Amniotic stem cell (primary cell): ENCODE measurements at regions not wholly inside any gene's neighbourhood (a gene's known extent, or its start where the extent isn't known, plus 50 kb on each side); places are given as distances from the start of the nearest gene placed in this dataset.
"Not testable (repeated sequence)": the region's sequence is repeated elsewhere in the genome, so short reads cannot be mapped to it uniquely, and the experiment has no call there.

Experiments used
- DNase-seq: peaks from one replicate; lab custom pipeline; 2025; lab: John Stamatoyannopoulos, UW

DNA sequence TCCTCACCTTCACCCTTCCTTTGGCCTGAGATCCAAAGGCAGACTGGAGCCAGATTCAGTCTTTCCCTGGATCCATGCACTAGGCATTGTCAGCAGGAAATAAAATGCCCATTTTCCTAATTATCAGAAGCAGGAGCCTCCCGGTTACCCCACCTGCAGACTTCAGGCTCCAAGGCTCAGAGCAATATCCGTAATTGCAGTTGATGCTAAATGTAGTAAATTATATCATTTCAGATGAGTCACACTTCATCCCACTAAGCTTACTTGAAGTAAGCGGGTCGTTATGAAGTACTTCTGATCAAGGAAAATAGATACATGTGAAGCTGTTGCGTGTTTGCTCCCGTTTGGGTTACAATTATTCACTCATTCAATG lies 110.7 kb upstream of the SFSWAP start:
- DNase-seq, result no peak

DNA sequence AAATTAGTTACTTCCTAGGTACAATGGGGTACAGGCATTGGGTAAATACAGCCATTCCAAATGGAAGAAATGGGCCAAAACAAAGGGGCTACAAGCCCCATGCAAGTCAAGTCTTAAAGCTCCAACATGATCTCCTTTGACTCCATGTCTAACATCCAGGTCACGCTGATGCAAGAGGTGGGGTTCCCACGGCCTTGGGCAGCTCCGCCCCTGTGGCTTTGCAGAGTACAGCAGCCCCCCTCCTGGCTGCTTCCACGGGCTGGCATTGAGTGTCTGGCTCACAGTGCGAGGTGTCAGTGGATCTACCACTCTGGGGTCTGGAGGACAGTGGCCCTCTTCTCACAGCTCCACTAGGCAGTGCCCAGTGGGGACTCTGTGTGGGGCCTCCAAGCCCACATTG lies 109.4 kb upstream of the SFSWAP start:
- DNase-seq, result not testable (repeated sequence)

DNA sequence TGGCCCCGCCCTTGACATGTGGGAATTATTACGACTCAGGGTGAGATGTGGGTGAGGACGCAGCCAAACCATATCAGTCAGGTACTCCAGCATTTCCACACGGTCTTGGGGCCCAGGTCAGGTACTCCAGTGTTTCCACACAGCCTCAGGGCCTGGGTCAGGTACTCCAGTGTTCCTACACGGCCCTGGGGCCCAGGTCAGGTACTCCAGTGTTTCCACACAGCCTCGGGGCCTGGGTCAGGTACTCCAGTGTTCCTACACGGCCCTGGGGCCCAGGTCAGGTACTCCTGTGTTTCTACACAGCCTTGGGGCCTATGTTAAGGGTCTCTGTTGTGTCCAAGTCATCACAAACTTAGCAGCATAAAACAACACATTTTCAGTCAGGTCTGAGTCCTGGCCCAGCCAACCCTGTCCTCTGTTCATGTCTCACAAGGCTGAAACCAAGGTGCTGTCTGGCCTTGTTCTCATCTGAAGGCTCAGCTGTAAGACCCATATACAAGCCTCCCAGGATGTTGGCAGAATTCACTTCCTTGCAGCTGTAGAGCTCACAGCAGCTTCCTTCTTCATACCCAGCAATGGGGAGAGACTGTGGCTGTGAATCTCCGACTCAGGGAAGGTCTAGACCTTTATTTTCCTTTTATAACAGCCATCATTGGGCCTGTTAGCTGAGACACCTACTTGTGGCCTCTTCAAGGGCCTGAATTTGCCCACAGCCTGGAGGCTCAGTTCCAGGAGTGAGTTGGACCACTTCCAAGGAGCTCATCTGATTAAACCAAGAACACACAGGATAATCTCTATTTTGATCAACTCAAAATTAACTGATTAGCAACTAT lies 107.6 kb upstream of the SFSWAP start:
- DNase-seq, result no peak

DNA sequence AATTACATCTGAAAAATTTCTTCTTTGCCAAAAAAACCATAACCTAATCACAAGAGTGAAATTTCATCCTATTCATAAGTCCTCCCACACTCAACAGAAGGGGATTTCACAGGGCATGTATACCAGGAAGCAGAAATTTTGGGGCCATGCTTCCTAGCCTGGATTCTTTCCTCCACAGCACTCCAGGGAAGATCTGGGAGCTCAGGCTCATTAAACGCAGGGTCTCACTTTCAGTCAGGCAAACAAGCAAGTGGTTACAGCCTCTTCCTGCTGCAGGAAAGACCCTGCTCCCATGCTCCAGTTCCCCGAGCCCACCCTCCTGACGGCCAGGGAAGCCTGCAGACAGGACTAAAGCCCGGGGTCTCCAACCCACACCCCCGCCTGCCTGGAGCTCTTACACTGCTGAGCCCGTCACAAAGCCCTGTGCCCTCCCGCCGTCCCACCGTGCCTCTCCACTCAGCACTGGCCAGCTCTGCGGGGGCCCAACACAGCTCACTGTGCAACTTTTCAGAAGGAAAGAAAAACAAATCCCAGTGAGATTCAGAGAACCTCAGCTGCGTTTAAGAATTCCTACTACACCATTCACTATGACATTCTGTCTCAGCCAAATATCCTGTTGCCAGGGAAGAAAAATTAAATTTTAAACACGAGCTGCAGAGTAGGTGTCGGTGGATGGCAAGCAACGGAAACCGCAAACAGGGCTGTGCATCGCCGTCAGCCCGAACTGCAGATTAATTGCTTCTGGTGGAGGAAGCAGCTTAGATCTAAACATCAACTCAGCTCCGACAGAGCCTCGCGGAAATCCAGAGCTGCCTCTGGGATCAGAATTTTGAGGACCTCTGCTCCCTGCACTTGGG lies 106.7 kb upstream of the SFSWAP start:
- no peak for DNase-seq

DNA sequence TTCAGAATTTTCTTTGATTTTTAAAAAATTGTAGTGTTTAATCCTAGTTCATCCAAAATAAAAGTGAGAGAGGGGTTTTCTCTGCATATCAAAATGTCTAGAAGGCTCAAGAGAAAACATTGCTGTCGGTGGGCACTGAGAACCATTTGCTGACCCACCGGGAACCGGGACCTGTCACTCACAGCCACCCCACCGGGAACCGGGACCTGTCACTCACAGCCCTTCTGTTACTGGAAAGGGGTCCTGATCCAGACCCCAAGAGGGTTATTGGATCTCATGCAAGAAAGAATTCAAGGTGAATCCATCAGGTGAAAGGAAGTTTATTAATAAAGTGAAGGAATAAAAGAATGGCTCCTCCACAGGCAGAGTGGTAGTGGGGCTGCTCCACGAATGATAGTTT lies 106.0 kb upstream of the SFSWAP start:
- DNase-seq, result no peak

DNA sequence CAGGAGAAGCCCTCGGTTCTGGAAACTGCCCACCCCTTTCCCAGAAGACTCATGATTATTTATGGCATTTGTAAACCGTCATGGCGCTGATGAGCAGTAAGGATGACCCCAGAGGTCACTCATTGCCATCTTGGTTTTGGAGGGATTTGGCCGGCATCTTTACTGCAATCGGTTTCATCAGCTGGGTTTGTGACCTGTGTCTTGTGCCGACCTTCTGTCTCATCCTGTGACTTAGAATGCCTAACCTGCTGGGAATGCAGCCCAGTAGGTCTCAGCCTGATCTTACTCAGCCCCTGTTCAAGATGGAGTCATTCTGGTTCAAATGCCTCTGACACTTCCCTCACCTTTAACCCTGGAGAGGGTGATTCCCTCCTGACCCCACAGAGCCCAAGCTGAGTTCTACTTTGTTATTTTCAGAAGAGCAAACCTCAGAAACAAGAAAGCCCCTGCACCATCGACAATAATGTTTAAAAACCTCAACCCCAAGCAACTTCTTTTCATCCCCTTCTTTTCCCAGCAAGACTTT lies 105.5 kb upstream of the SFSWAP start:
- no peak for DNase-seq

DNA sequence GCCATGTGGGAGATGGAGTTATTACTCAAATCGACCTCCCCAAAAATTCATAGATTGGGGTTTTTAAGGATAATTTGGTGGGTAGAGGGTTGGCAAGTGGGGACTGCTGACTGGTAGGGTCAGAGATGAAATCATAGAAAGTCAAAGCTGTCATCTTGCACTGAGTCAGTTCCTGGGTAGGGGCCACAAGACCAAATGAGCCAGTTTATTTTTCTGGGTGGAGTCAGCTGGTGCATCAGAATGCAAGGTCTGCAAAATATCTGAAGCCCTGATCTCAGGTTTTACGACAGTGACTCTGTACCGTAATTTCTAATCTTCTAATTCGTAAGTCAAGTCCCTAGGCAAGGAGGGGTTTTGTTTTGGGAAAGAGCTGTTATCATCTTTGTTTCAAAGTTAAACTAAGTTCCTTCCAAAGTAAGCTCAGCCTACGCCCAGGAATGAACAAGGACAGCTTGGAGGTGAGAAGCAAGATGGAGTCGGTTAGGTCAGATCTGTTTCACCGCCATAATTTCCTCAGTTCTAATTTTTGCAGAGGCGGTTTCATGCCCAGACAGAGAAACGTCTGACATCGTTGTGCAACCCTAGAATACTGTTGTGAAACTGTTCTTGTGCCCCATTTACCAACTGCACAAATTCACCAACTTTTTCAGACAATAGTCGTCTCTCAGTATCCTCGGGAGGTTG lies 104.5 kb upstream of the SFSWAP start:
- no peak for DNase-seq

DNA sequence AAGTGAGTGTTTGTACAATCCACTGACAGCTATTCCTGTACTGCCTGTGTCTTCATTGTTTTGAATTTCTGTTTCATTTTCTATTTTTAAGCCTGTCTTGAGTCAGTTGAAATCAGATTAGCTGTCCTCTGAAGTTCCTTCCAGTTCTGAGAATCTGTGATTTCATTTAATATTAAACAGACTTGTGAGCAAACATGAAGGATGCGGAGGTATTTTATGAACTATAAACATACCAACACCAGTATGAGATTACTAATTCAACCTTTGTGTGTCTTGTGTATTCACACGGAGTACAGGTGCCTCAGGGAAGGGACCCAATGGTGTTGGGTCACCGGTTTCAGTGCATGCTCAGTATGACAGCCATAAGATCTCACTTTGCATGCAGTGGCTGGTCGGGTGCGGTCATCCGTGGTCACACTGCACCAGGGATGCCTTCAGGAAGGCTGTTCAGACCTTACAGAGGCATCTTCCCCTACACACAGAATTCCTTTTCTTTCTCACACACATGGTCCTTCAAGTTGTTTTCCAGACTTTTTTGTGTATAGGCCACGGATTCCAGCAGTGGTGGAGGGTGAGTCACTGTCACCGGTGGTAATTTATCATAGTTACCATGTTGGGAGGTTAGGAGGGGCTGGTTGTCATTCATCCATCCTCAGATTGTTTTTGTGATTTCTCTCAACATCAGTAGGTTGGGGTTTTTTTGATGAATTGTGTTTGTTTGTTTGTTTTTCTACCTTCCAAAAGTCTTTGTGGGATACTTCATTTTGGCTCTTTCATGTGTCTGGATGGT lies 103.0 kb upstream of the SFSWAP start:
- DNase-seq, result no peak

DNA sequence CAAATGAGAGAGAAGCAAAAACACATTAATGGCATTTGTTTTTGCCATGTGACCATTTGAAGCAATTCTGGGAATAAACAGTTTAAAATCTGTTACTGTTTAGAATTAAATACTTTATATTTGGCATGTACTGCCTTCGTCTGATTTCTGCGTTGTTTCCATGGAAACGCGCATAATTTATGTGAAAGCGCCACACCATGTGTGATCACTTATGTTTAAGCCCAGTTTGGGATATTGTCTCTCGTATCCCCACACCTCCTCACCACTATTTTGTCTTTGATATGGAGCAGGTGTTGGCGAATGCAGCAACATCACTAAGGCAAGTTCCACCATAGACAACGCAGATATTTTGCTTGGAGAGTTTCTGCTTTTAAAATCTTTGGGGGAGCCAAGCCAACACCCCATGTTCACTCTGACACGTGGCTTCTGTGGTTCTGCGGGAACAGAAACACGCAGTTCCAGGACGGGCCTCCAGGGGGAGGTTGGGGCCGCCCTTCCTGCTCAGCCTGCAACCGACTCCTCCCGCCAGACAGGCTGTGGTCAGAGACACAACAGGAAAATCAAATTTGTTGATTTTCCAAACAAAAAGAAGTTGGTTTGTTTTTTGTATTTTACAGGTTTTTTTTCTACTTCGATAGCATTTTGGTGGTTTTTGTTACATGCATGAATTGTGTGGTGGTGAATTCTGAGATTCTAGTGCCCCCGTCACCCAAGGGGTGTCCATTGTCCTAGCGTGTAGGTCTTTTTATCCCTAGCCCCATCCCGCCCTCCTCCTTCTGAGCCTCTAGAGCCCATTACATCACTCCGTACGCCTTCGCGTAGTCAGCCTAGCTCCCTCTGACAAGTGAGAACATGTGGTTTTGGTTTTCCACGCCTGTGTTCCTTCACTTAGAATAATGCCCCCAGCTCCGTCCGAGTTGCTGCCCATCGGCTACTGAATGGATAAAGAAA lies 101.9 kb upstream of the SFSWAP start:
- DNase-seq, result peak; percentile 9

DNA sequence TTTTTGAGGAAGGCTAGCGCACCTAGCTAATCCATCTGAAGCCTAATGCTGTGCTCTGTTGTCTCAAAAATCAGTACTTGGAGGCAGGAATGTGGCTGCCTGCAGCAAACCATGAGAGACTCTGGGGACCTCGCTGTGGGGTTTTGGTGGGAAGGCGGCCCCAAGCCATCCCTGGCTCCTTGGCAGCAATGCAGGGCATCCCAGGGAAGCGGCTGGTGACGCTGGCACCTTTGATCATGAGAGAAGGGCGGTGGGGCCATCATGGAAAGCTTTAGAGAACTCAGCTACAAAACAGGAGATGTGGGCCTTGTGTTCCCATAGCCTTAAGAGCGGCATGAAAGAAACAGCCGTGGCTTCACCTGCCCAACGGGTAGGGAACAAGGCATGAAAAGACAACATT lies 101.1 kb upstream of the SFSWAP start:
- no peak for DNase-seq

DNA sequence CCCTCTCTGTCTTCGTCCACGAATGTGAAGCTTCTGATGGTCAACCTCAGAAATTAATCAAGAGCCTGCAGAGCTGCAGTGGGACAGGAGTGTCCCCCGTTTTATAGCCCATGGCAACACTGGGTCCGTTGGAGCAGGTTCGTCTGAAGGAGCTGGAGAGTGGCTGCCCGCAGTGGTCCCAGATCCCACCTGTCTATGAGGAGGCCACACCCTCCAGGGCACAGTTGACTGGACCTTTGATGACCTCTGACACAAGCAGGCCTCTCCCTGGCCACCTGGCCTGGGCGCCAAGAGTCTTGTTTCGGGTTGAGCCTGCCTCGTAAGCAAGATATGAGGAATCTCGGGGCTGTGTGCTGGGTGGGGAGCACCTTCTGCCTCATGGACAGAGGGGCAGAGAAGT lies 100.7 kb upstream of the SFSWAP start:
- no peak for DNase-seq

DNA sequence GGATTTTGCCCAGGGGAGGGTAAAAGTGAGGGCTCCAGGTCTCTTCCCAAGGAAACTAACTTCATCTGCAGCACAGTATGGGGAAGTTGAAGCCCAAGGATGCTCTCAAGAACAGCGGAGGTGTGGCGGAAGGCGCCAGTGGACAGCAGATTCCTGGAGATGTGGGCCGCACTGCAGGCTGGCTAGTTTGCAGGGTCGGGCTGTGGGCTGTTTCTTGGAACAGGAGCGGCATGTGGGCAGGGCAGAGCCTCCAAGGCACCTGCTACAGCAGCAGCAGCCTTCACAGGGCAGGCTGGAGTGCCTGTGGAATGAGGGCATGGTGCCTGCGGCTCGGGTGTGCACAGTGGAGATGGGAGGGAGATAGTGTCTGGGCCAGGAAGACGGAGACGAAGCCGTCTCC lies 100.0 kb upstream of the SFSWAP start:
- no peak for DNase-seq

DNA sequence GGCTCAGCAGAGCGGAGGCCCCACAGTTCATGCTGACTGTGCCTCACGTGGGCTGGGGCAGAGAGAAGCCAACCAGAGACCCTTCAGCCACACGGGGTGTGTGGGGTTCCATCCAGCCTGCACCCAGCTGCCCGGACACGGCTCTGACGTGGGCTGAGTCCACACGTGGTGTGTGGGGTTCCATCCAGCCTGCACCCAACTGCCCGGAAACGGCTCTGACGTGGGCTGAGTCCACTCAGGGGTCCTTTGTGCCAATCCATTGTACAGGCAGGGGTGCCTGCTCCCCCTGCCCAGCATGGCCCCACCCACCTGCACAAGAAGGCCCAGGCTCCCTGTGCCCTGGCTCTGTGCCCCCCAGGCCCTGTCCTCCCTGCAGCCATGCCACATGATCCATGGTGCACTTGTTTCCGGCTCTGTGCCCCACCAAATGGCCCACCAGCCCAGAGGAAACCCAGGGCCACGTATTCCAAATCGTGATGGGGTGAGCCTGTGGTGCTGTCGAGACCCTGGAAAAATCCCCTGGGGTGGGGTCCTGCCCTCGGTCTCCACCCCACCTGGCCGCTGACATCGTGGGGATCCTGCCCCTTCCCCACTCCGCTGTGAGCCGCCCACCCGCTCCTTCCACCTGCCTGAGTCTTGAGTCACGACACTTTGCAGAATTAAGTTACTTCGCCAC lies 99.3 kb upstream of the SFSWAP start:
- no peak for DNase-seq

DNA sequence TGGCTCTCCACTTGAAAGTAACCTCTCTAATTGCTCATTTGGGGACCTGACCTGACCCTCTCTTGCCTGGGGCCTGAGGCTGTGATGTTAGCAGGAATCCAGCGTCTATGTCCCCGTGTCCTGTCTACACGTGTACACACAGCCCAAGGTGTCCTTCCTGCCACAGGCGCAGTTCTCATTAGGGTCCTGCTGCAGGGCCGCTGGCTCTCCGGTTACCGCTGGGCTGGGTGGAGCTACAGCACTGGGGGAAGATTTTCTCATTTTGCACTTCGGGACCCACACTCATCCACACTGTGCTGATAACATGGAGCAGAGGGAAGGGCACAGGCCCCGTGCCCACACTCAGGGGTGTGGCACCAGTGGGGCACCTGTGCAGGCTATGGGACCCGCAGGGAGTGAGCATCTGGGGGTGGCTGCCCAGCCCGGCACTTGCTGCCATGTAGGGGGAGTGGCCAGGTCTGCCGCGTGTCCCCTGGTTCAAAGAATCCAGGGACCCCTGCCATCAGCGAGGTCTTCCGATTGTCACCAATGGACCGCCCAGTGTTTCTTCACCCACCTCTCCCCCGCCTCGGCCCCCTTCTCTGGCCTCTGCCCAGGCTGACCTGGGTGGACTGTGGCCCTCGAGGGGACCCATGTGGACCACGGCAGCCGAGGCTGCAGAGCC lies 98.7 kb upstream of the SFSWAP start:
- DNase-seq, result no peak

DNA sequence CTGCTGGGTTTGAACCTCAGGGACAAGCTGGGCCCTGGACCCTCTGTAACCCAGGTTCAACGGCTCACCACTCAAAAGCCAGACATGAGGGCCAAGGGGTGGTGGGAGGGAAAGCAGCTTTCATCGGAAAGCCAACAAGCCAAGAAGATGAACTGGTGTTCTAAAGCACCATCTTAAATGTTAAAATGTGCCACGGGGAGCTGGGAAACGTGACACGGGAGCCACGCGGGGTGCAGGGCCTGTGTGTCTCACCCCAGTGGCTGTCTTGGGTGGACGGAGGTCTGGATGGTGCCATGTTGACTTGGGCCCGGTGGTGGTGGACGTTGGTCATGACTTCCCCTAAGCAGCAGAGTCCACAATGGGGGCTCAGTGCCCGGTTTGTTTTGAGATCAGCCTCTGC lies 97.7 kb upstream of the SFSWAP start:
- no peak for DNase-seq

DNA sequence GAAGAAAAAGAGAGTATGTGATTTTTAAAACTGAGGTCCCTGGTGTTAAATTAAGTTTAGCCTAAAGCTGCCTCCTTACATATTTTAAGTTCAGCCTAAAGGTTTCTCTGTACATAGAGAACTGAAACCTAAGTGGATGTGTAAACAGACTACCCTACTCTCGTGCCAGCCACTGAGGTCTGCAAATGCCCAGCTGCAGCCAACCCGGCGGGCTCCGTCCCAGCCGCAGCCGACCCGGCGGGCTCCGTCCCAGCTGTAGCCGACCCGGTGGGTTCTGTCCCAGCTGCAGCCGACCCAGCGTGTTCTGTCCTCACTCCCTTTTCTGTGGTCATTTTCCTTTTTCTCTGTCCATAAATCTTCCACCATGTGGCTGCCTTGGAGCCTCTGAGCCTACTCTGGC lies 97.2 kb upstream of the SFSWAP start:
- no peak for DNase-seq

DNA sequence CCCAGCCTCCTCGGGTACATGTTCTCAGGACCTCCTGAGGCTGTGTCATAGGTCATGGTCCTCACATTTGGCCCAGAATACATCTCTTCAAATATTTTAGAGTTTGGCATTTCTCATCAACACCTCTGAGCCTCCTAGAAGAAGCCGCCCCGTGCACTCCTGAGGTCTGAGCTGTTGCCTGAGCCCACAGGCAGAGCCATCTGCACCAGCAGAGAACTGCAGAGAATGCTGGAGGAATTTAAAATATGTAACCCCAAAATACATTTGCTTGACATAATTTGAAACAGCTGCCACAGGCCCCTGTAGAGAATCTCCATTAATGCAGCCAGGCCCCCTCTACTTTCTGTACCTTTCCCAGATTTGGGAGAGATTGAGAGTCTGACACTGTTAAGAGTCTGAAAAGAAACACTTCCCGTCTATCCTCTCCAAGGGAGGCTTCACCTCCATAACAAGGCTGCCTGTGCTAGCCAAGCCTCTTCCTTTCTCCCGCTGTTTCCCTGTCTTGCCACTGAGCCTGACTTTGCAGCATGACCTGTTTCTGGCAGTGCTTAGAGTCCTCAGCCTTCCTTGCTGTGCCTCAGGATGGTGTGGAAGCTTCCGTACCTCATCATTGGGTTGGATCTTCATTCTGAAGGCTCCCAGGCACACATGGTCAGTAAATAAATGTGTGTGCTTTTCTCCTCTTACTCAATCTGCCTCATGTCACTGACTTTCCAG lies 95.4 kb upstream of the SFSWAP start:
- no peak for DNase-seq

DNA sequence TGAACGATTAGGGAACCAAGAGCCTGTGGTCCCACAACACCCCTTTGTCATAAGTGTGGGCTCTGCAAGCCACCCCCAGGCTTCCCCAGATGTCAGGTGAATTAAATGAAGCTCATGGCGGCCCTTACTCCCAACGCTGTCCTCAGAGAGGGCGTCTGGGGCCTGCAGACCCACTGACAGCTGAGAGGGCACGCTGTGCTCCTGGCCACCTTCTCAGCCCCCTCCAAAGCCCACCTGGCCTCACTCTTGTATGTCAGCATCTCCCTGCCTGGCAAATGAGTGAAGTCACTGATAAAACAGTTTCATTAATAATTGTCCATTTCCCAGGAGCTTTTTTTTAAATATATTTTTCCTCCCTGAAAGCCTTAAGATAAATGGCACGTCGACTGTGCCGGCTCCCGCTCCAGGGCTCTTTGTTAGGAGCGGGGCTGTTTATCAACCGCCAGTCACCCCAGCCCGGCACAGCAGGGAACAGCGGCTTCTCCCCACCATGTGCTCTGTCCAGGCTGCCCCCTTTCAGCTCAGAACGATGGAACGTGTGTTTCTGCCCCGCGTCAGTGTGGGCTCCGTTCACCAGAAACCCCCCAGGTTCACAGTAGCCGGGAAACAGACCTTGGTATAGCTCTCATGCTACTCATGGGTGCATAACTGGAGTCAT lies 94.7 kb upstream of the SFSWAP start:
- no peak for DNase-seq
